ENCODE measurements at regions not wholly inside any gene's neighbourhood (a gene's known extent, or its start where the extent isn't known, plus 50 kb on each side); places are given as distances from the start of the nearest gene placed in this dataset.

DNA sequence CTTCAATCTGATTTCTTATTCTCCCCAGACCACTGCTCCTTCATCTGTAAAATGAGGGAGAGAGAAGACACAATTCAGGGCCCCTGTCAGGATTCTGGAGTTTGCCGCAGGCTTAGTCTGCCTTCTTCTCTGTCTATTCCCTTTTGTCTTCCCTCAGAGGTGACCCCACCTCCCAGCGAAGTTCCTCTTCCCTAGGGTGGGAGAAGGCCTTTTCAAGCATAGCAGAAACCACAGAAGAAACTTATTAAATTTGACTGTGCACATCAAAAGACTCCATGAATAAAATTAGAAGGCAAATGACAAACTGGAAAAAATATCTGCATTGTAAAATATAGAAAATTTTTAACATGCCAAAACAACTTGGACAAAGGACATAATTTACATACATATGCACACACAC is 148.8 kb downstream of the HNRNPD start:
- TF ChIP-seq POLR2A (IDR thresholded peaks at IDR 0.05; ENCODE audit: low read depth, low read length) = no peak
- DNase-seq (ENCODE audit: insufficient read length, low spot score) (no peak), FAIRE-seq (no peak)

GRCh38 chr4:82223715-82224114 is 150.1 kb downstream of the HNRNPD start:
- FAIRE-seq (no peak), DNase-seq (ENCODE audit: insufficient read length, low spot score) (no peak)
- TF ChIP-seq POLR2A (IDR thresholded peaks at IDR 0.05; ENCODE audit: low read depth, low read length) = no peak

- no peak for TF ChIP-seq POLR2A (IDR thresholded peaks at IDR 0.05; ENCODE audit: low read depth, low read length)
- DNase-seq (ENCODE audit: insufficient read length, low spot score) (no peak), FAIRE-seq (no peak)
Observed at GRCh38 chr4:82219346-82219745, 154.4 kb downstream of the HNRNPD start.

DNA sequence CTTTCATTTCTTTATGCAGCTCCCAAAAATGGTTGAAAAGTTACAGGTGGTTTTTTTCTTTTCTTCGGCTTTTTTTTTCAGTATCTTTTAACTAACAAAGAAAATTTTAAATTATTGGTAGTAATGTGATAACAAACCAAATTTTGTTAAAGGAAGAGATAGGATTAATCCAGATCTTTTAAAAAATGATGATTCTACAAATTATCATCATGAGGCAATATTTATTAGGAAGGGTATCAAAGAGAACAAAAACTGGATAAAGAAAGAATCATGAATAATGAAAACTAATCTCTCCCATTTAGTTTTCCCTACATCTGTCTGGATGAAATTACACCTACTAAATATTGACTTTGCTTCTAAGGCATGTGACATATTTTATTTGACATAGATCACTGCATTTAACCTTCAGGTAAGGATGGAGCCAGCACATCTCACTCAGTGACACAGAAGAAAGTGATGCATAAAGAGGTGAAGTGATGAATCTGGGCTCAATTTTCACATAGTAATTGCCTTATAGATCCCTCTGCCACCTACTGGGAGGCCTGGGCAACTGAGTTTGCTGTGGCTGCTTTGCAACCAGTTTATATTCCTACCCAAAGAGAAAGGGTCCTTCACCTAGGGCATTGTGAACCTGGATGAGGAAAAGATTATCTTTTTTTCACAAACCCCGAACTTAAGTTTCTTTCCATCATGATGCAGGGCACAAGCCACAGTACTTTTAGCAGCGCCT is 155.6 kb downstream of the HNRNPD start:
- FAIRE-seq (no peak), DNase-seq (ENCODE audit: insufficient read length, low spot score) (no peak)
- no peak for TF ChIP-seq POLR2A (IDR thresholded peaks at IDR 0.05; ENCODE audit: low read depth, low read length)

DNA sequence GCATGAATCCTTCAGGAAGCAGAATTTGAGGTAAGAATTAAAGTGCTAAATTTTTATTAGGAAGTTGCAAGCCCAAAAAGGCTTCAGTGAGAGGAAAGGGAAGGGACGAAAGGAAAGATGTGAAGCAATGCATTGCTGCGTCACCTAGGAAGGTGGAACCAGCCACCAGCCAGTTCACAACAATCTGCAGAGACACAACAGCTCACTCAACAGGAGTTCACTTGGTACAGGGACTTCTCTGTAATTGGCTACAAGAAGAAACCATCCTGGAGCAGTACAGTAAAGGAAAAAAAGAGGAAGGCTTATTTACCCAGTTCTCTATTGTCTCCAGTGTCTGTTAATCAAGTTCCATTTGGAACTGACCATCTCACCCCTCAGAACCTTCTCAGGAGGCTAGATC is 157.6 kb downstream of the HNRNPD start:
- DNase-seq (ENCODE audit: insufficient read length, low spot score) (no peak), FAIRE-seq (no peak)
- TF ChIP-seq POLR2A (IDR thresholded peaks at IDR 0.05; ENCODE audit: low read depth, low read length) = no peak

GRCh38 chr4:82215800-82216199 is 158.0 kb downstream of the HNRNPD start:
- no peak for TF ChIP-seq POLR2A (IDR thresholded peaks at IDR 0.05; ENCODE audit: low read depth, low read length)
- DNase-seq (ENCODE audit: insufficient read length, low spot score) = no peak
- FAIRE-seq = no peak

GRCh38 chr4:82215039-82215438 is 158.8 kb downstream of the HNRNPD start:
- FAIRE-seq (no peak), DNase-seq (ENCODE audit: insufficient read length, low spot score) (no peak)
- TF ChIP-seq POLR2A (IDR thresholded peaks at IDR 0.05; ENCODE audit: low read depth, low read length) = no peak

GRCh38 chr4:82213485-82214417 is 160.0 kb downstream of the HNRNPD start:
- no peak for FAIRE-seq

DNA sequence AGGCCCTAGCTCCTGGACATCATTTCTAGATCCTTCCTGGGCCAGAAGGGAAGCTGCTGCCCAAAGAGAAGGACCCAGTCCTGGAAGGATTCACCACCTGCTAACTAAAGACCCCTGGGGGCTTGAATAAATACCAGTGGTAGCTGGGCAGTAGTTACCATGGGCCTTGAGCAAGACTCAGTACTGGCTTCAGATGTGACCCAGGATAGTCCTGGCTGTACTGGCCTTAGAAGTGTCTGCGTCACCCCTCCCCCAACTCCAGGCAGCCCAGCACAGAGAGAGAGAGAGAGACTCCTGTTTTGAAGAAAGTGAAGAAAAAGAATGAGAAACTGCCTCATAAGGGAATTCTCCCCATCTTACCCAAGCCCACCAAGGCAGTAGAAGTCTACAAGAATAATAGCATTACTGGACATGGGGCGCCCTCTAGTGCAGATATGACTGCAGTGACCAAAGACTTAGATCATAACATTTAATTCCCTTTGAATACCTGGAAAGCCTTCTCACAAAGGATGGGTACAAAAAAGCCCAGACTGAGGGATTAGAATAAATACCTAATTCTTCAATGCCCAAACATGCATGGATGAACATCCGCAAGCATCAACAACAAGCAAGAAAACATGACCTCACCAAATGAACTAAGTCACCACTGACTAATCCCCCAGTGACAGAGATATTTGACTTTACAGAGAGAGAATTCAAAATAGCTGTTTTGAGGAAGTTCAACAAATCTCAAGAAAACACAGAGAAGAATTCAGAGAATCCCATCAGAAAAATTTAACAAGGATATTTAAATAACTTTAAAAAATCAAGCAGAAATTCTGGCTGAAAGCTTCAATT is 171.8 kb downstream of the HNRNPD start:
- DNase-seq (ENCODE audit: insufficient read length, low spot score) (peak; percentile 1), FAIRE-seq (no peak)
- TF ChIP-seq POLR2A (IDR thresholded peaks at IDR 0.05; ENCODE audit: low read depth, low read length) = no peak

More at GRCh38 chr4:82213485-82214417, 160.0 kb downstream of the HNRNPD start:
- no peak for DNase-seq (ENCODE audit: insufficient read length, low spot score)
- no peak for TF ChIP-seq POLR2A (IDR thresholded peaks at IDR 0.05; ENCODE audit: low read depth, low read length)

- FAIRE-seq (no peak), DNase-seq (ENCODE audit: insufficient read length, low spot score) (no peak)
- TF ChIP-seq POLR2A (IDR thresholded peaks at IDR 0.05; ENCODE audit: low read depth, low read length) = no peak
Observed at GRCh38 chr4:82201303-82201702, 172.5 kb downstream of the HNRNPD start.

DNA sequence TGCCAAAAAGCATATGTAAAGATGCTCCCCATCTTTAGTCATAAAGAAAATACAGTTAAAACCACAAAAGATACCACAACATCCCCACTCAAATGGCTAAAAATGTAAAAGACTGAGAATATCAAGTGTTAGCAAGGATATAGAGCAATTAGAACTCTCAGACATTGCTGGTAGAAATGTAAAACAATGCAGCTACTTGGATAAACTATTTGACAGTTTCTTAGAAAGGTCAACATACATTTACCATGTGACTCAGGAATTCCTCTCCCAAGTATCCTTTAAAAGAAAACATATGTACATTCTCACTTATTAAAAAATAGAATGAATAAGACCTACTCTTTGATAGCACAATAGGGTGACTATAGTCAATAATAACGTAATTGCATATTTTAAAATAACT is 173.7 kb downstream of the HNRNPD start:
- DNase-seq (ENCODE audit: insufficient read length, low spot score) (no peak), FAIRE-seq (no peak)
- TF ChIP-seq POLR2A (IDR thresholded peaks at IDR 0.05; ENCODE audit: low read depth, low read length) = no peak

GRCh38 chr4:82194329-82194728 is 179.5 kb downstream of the HNRNPD start:
- no peak for TF ChIP-seq POLR2A (IDR thresholded peaks at IDR 0.05; ENCODE audit: low read depth, low read length)
- DNase-seq (ENCODE audit: insufficient read length, low spot score) (no peak), FAIRE-seq (no peak)

DNA sequence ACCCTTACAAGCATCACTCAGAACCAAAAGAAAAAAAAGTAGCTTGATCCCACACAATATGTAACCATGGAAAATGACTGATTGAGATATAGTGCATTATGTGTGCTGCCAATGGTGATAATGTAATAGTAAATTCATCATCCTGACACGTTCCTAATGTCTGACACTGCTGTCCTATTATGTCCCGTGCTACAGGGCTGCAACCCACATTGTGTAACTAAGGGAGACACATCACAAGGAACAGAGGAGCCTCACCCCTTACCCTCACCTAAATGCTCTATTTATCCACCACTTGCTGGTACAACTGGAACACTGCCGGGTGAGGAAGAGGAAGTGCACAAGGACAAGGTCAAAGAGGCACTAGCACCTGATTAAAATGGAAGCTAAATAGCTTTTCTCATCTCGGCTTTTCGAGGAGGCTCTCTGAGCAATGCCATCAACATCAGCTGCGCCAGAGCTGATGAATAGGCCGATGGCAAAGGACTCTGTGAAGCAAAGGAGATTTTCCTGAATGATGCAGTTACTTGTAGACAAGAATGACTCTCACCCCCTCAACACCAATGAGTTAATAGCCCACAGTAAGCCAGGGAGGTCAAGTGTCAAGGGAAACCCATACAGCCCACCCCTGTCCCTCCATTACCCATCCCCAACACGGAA is 181.6 kb downstream of the HNRNPD start:
- DNase-seq (ENCODE audit: insufficient read length, low spot score) = no peak
- no peak for TF ChIP-seq POLR2A (IDR thresholded peaks at IDR 0.05; ENCODE audit: low read depth, low read length)
- FAIRE-seq = no peak

Measured in H54 (cell line).